ENCODE measurements at regions not wholly inside any gene's neighbourhood (a gene's known extent, or its start where the extent isn't known, plus 50 kb on each side); places are given as distances from the start of the nearest gene placed in this dataset.

DNA sequence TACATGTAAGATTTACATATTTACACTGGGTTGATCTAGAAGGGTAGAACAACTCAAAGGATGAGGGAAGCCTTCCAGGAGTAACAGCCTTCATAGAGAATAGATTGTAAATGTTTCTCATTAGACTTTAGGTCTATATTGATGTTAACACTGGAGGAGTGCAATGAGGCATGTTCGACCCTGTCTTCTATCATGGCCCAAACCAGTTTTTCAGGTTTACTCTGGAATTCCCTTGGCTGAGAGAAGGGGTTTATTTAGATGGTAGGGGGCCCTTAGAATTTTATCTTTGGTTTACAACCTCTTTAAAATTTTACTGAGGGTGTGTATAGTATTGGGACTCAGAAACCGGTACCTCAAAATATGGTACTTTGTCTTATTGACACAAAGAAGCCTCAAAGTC, 634.9 kb upstream of the PIK3C3 start:
- Histone ChIP-seq H3K9ac (replicated peaks; ENCODE audit: extremely low read depth, insufficient read depth, low read length) (no peak overlapping the region), H4K20me1 (replicated peaks; ENCODE audit: control insufficient read depth, extremely low read depth, insufficient read depth, low read length) (no peaks in the 10 kb centered on the region), H3K9me3 (replicated peaks; ENCODE audit: control insufficient read depth, insufficient read depth, low read length) (peaks cover 2% of the 10 kb centered on the region), H3K27ac (ENCODE audit: insufficient read depth, low read depth, low read length) (no peak overlapping the region), H3K27me3 (ENCODE audit: control insufficient read depth in 2 of 2, insufficient read depth in 2 of 2, low read length in 2 of 2) (no peaks in the 10 kb centered on the region), H3K36me3 (ENCODE audit: control insufficient read depth in 2 of 2, extremely low read depth in 1 of 2, insufficient read depth in 2 of 2, low read length in 2 of 2) (no peaks in the 10 kb centered on the region), H3K9me1 (replicated peaks; ENCODE audit: control insufficient read depth, extremely low read depth, insufficient read depth, low read length) (no peaks in the 10 kb centered on the region), H3K4me1 (ENCODE audit: control insufficient read depth, extremely low read depth, insufficient read depth, low read length) (peaks cover 8% of the 10 kb centered on the region), H3K4me3 (replicated peaks in 1 of 3; ENCODE audit: insufficient read depth in 1 of 3, low read depth in 1 of 3, low read length in 3 of 3) (no peak overlapping the region), H2AFZ (ENCODE audit: low read depth, low read length) (no peak overlapping the region), H3K79me2 (ENCODE audit: control insufficient read depth, insufficient read depth, low read length) (no peaks in the 10 kb centered on the region), H3K4me2 (ENCODE audit: insufficient read depth, low read length) (no peak overlapping the region)
- intact Hi-C loops (cut with micrococcal nuclease) (no loop called here), dilution Hi-C loops (cut with MboI; ENCODE audit: extremely low pct_ligation_motif_present, low sequenced_read_pairs) (no loop called here)
- TF ChIP-seq CTCF (IDR thresholded peaks at IDR 0.05; ENCODE audit: extremely low read depth in 1 of 2, insufficient read depth in 1 of 2, low read depth in 1 of 2, low read length in 2 of 2) (no peak), MYC (IDR thresholded peaks at IDR 0.05; ENCODE audit: low read depth, low read length) (no peak), FOS (IDR thresholded peaks at IDR 0.05; ENCODE audit: borderline replicate concordance, insufficient read depth, low read length) (no peak), JUN (IDR thresholded peaks at IDR 0.05; ENCODE audit: borderline replicate concordance, insufficient read depth, insufficient read length, low read depth) (no peak), POLR2A (IDR thresholded peaks at IDR 0.05; ENCODE audit: low read depth, low read length) (no peak), POLR2AphosphoS5 (IDR thresholded peaks at IDR 0.05; ENCODE audit: insufficient read depth, low read depth, low read length) (no peak), GATA2 (IDR thresholded peaks at IDR 0.05; ENCODE audit: insufficient read depth, insufficient read length, low read depth, low read length) (no peak), EZH2 (IDR thresholded peaks at IDR 0.05; ENCODE audit: borderline replicate concordance, low read depth, low read length, severe bottlenecking) (no peak)
- TF ChIP-seq, protein P1, sequence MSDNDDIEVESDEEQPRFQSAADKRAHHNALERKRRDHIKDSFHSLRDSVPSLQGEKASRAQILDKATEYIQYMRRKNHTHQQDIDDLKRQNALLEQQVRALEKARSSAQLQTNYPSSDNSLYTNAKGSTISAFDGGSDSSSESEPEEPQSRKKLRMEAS (IDR thresholded peaks at IDR 0.05; ENCODE audit: insufficient read depth, insufficient read length), result no peak
- no peak for FAIRE-seq
- DNase-seq (ENCODE audit: low read depth, low spot score), result no peak
- BruUV-seq (replicated peaks), result no TSS peak
- CTCF ChIA-PET, result no interaction called here
- POLR2A ChIA-PET, result no interaction called here

All from endothelial cell of umbilical vein (primary cell).